GM19240 (cell line): ENCODE measurements at regions not wholly inside any gene's neighbourhood (a gene's known extent, or its start where the extent isn't known, plus 50 kb on each side); places are given as distances from the start of the nearest gene placed in this dataset.
"Not testable (repeated sequence)": the region's sequence is repeated elsewhere in the genome, so short reads cannot be mapped to it uniquely, and the experiment has no call there.

Experiments
- DNase-seq: peaks from one replicate; pipeline ENCODE4 v3.0.0; 2011; ENCODE audit warnings: low spot score; ENCODE audit not compliant: insufficient read length

GRCh38 chr3:175977968-175978752, 1119.0 kb downstream of the NAALADL2 start:
- DNase-seq, result no peak

- DNase-seq, result no peak
These were observed 1110.3 kb downstream of the NAALADL2 start for GRCh38 chr3:175969456-175969855.

GRCh38 chr3:175965036-175965435, 1105.9 kb downstream of the NAALADL2 start:
- no peak for DNase-seq

DNA sequence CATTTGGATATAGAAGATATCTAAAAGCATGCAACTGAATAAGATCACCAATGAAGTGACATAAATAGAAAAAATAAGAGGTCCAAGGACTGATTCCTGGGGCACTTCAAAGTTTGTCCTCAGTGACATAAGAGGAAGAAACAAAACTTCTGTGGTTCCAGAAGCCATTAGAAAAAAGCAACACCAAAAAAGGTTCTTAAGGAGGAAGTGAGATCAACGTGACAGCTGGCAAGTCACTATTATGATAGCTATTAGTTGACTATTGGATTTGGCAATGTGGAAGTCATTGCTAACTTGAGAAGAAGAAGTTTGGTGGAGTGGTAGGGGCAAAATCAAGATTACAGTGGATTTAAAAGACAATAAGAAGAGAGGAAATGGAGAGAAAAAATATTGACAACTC, 1098.3 kb downstream of the NAALADL2 start:
- no peak for DNase-seq

- no peak for DNase-seq
These were observed 1097.8 kb downstream of the NAALADL2 start for GRCh38 chr3:175956964-175957363.

DNA sequence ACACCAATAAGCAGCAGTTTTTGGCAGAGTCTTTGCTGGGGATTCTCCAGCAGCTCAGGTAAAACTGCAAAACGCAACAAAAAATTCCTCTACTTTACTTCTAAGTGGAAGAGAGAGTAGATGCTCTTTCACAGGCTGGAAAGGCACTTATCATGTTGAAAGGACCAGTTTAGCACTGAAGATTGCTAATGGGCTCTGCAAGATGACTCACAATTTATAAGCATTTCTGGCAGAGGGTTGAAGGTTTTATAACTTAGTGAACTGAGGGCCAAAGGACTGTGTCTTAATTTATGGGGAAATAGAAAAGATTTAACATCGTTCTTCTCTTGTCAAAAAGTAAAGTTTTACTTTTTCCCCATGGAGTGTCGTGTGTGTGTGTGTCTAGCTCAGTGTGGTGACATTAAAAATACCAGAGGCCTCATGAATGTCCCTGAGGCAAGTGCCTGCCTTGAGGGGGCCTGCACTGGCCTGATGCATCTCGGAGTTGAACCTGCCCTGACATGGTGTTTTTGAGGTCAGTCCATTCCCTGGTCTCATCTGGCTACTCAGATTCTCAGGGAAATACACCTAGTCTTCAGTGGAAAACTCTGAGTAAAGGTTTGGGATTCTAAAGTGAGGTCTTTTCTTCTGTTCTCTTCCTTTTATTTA, 1092.0 kb downstream of the NAALADL2 start:
- no peak for DNase-seq

DNA sequence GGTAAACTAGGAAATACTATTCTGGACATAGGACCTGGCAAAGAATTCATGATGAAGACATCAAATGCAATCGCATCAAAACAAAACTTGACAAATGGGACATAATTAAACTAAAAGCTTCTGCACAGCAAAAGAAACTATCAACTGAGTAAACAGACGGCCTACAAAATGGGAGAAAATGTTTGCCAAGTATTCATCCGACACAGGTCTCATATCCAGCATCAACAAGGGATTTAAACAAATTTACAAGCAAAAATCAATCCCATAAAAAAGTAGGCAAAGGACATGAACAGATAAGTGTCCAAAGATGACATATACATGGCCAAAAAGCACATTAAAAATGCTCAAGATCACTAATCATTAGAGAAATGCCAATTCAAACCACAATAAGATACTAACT, 1088.9 kb downstream of the NAALADL2 start:
- no peak for DNase-seq

DNA sequence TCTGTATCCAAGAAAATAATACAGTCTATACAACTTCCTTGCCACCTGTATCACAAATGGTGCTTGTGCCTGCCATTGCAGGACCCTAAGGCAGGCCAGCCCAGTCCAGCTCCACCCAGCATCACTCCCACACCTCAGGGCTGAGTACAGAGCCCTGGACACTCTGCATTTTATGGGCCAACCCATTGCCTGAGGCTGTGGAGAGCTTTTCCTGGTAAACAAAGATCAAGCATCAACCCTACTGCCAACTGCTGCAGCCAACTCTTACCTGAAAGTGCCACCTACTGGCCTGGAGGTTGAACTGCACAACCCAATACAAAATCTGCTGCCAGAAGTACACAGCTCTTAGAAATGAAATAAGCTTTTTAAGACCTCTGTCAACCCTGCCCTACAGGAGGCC, 1082.2 kb downstream of the NAALADL2 start:
- DNase-seq, result no peak

DNA sequence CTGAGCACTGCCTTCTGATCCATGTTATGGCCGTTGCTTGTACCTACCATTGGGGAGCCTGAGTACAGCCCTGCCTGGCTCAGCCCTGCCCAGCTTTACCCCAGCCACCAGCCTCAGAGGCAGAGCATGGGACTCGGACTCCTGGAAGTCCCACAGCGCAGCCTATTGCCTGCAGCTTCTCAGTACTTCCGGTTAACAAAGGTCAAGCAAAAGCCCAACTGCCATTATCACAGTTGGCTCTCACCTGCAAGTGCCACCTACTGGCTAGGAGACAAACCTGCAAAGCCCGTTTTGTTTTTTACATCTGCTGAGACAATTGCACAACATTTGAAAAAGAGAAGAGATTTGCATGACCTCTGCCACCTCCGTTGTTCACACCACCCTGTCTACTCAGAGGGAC, 1081.7 kb downstream of the NAALADL2 start:
- no peak for DNase-seq

GRCh38 chr3:175940243-175940642, 1081.1 kb downstream of the NAALADL2 start:
- DNase-seq, result no peak

DNA sequence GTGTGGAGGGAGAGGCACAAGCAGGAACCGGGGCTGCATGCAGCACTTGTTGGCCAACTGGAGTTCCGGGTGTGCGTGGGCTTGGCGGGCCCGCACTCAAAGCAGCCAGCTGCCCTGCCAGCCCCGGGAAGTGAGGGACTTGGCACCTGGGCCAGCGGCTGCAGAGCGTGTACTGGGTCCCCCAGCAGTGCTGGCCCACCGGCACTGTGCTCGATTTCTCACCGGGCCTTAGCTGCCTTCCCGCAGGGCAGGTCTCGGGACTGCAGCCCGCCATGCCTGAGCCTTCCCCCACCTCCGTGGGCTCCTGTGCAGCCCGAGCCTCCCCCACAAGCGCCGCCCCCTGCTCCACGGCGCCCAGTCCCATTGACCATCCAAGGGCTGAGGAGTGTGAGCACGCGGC, 1078.2 kb downstream of the NAALADL2 start:
- not testable (repeated sequence) for DNase-seq

DNA sequence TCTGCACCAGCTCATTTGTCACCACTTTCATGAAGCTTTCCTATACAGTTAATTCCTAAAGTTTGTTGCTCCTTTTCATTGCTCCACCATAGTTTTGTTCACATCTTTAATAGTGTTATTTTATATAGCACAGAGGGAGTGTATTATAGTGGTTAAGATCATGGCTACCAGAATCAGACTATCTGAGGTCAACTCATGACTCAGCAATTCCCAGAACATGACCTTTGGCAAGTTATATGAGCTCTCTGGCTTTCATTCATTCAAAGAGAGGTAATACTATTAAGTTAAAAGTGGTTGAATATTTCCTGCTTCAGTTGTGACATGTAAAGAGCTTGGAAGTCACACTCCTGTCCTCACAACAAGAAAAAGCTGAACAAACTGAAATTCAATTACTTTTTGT, 1073.5 kb downstream of the NAALADL2 start:
- DNase-seq, result no peak

DNA sequence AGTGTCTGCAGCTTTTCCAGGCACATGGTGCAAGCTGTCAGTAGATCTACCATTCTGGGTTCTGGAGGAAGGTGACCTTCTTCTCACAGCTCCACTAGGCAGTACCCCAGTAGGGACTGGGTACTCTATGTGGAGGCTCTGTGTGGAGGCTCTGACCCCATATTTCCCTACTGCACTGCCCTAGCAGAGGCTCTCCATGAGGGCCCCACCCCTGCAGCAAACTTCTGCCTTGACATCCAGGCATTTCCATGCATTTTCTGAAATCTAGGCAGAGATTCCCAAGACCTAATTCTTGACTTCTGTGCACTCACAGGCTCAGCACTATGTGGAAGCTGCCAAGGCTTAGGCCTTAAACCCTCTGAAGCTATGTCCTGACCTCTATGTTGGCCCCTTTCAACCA, 1060.0 kb downstream of the NAALADL2 start:
- DNase-seq, result no peak

DNA sequence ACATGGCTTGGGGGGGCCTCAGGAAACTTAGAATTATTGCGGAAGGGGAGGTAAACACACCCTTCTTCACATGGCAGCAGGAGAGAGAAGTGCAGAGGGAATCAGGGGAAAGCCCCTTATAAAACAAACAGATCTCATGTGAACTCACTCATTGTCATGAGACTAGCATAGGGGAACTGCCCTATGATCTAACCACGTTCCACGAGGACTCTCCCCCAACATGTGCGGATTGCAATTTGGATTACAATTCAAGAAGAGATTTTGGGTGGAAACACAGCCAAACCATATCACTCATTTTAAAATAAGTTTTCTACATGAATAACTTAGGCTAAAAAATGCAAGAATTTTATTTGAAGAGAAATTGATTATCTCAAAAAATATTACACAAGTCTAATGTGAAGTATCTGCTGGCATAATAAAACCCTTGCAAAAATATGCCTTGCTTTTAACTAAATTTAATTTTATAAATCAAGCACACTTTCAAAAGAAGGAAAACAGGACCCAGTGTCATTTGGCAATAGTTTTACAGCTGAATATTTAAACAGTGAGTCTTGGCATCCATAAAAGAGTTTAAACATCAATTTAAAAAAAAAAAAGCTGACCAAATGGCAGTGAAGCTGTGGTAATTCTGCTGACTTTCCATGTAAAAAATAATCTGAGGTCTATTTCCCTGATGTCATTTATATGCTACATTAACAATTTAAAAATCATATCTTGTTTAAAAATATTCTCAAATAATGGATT, 1057.2 kb downstream of the NAALADL2 start:
- DNase-seq, result no peak

GRCh38 chr3:175914785-175915184, 1055.7 kb downstream of the NAALADL2 start:
- no peak for DNase-seq

DNA sequence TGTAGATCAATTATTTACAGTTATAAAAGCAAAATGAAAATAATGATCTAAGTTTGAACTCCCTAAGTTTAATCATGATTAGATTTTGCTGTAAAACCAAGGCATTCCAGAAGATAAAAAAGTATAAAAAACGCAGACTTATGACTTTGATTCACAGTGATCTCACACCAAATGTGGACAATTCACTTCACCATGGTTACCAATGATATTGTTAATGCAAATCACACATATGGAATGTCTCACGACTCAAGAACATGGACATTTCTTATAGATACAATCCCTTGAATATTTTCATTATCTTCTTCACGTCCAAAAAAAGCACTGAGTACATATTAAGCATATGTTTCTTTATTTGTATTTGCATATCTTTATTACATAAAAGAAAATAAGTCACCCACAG, 1054.2 kb downstream of the NAALADL2 start:
- no peak for DNase-seq

GRCh38 chr3:175911937-175912336, 1052.8 kb downstream of the NAALADL2 start:
- DNase-seq, result no peak

GRCh38 chr3:175902226-175902625, 1043.1 kb downstream of the NAALADL2 start:
- no peak for DNase-seq

DNA sequence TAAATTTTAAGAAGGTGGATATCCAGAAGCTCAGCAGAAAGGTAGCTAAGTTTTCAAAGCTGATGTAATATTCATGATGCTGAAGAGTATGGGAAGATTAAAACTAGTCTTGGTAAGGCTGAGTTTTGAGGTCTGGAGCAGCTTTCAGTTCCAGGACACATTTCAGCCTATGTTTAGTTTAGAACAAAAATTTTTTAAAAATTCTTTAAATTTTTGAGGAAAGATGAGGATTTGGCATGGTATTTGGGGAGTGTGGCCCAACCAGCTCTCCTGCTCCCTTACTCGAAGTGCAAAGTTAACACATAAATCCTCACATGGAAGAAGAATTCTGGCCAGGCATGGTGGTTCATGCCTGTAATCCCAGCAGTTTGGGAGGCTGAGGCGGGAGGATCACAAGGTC, 1039.1 kb downstream of the NAALADL2 start:
- DNase-seq, result no peak

GRCh38 chr3:175896655-175897054, 1037.5 kb downstream of the NAALADL2 start:
- DNase-seq, result no peak

- DNase-seq, result no peak
These were observed 1036.6 kb downstream of the NAALADL2 start for GRCh38 chr3:175895731-175896130.

- DNase-seq, result no peak
These were observed 1034.4 kb downstream of the NAALADL2 start for GRCh38 chr3:175893566-175893965.
